Kidney epithelial cell (primary cell): ENCODE measurements at regions not wholly inside any gene's neighbourhood (a gene's known extent, or its start where the extent isn't known, plus 50 kb on each side); places are given as distances from the start of the nearest gene placed in this dataset.

Experiments
- DNase-seq: peaks from one replicate; pipeline ENCODE4 v3.0.0-alpha.2; 2010; ENCODE audit warnings: low read depth
- H3K27me3 ChIP-seq: 2 replicates; pipeline ENCODE4 v1.6.0; 2011; ENCODE audit warnings: low read length; ENCODE audit not compliant: control insufficient read depth, insufficient read depth
- H3K36me3 ChIP-seq: 2 replicates; pipeline ENCODE4 v1.5.1; 2011; ENCODE audit warnings: low read length; ENCODE audit not compliant: control insufficient read depth, insufficient read depth
- H3K4me3 ChIP-seq: 2 replicates; pipeline ENCODE4 v1.5.1; 2011; ENCODE audit warnings: low read depth, mild to moderate bottlenecking, control low read depth, low read length
- CTCF ChIP-seq: IDR thresholded peaks from 2 replicates; pipeline ENCODE4 v1.5.1; 2011; ENCODE audit warnings: mild to moderate bottlenecking, moderate library complexity, low read length, control low read depth, inconsistent platforms; ENCODE audit not compliant: insufficient read depth, poor library complexity, severe bottlenecking

DNA sequence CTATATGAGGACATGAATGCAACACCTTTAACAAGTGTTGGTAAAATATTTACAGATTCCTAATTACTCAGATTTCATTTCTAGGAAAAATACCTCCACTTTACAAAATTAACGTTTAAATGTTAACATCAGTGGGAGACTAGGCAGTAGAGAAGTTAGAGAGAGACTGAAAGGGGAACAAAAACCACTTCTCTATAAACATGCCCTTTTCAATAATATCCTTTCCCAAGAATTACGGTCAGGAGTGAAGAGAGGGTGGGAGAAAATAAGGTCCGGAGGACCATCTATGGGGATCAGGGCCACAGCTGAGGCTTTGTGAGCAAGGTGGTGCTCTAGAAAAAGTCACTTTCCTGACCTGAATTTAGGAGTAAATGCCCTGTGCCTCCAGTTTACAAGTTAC lies 65.3 kb upstream of the WIPF1 start:
- no peak for TF ChIP-seq CTCF
- Histone ChIP-seq H3K27me3 (no peaks in the 10 kb centered on the region), H3K4me3 (no peak overlapping the region), H3K36me3 (no peaks in the 10 kb centered on the region)
- no peak for DNase-seq

DNA sequence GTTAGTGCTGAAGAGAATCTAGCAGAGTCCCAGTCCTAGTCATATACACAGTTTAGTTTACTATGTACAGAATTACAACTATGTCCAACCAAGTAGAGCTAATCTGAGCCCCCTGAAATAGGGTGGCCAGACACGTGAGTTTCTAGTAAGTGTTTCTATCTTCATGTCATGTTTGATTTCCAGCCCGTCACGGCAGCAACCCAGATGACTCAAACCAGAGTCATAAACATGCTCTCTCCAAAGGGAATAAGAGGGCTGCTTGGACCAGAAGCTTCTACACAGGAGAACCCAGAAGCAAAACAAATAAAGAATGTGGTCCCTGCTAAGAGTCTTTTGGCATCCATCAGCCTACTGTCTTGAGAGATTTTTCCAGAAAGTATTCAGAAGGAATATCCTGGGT lies 64.9 kb upstream of the WIPF1 start:
- Histone ChIP-seq H3K27me3 (no peaks in the 10 kb centered on the region), H3K36me3 (no peaks in the 10 kb centered on the region), H3K4me3 (no peak overlapping the region)
- peak; percentile 29 for DNase-seq
- TF ChIP-seq CTCF: no peak

- Histone ChIP-seq H3K36me3 (no peaks in the 10 kb centered on the region), H3K27me3 (no peaks in the 10 kb centered on the region), H3K4me3 (no peak overlapping the region)
- no peak for TF ChIP-seq CTCF
- no peak for DNase-seq
Observed at GRCh38 chr2:174660984-174661675, 63.5 kb upstream of the WIPF1 start.

GRCh38 chr2:174659069-174659900 lies 61.7 kb upstream of the WIPF1 start:
- TF ChIP-seq CTCF: no peak
- H3K4me3 ChIP-seq: no peak overlapping the region
- H3K36me3 ChIP-seq: no peaks in the 10 kb centered on the region
- no peaks in the 10 kb centered on the region for H3K27me3 ChIP-seq
- DNase-seq: no peak

GRCh38 chr2:174656676-174657176 lies 59.1 kb upstream of the WIPF1 start:
- no peak for TF ChIP-seq CTCF
- no peak for DNase-seq
- no peaks in the 10 kb centered on the region for H3K27me3 ChIP-seq

More at GRCh38 chr2:174656676-174657176, 59.1 kb upstream of the WIPF1 start:
- H3K36me3 ChIP-seq: no peaks in the 10 kb centered on the region
- no peak overlapping the region for H3K4me3 ChIP-seq
